Psoas muscle (tissue), 7 donors: ENCODE measurements at regions not wholly inside any gene's neighbourhood (a gene's known extent, or its start where the extent isn't known, plus 50 kb on each side); places are given as distances from the start of the nearest gene placed in this dataset.
"Not testable (repeated sequence)": the region's sequence is repeated elsewhere in the genome, so short reads cannot be mapped to it uniquely, and the experiment has no call there.

Source experiments
- ATAC-seq, 4 donors: fragments of 200-7000 bp; cut with Tn5 transposase; one replicate each; pipeline ENCODE4 v1.9.1; 2020; ENCODE audit warnings: moderate library complexity in 3 of 4, mild to moderate bottlenecking in 2 of 4
- DNase-seq, 2 donors: peaks; one replicate each; pipeline ENCODE4 v3.0.0-alpha.2; 2020
- H3K27ac ChIP-seq: fragments of 200-600 bp; one replicate; pipeline ENCODE4 v1.8.0; 2022
- H3K27me3 ChIP-seq, 3 donors: fragments of 200-600 bp in 1 of 3; one replicate each; pipeline versions ENCODE4 v1.6.1 to v1.8.0; 2013 to 2022; ENCODE audit warnings: low read length in 2 of 3, mild to moderate bottlenecking in 2 of 3, moderate library complexity in 1 of 3; ENCODE audit not compliant: insufficient read depth in 3 of 3
- H3K36me3 ChIP-seq, 2 donors: fragments of 200-600 bp in 1 of 2; one replicate each; pipeline versions ENCODE4 v1.6.1 to v1.8.0; 2013 to 2022; ENCODE audit warnings: low read depth in 1 of 2, mild to moderate bottlenecking in 1 of 2, moderate library complexity in 1 of 2; ENCODE audit not compliant: insufficient read depth in 1 of 2
- H3K4me1 ChIP-seq: fragments of 200-600 bp; one replicate; pipeline ENCODE4 v1.8.0; 2022
- H3K4me3 ChIP-seq: fragments of 200-600 bp; one replicate; pipeline ENCODE4 v1.8.0; 2022; ENCODE audit warnings: mild to moderate bottlenecking
- H3K9me3 ChIP-seq: fragments of 200-600 bp; one replicate; pipeline ENCODE4 v1.8.0; 2022
- WGBS, 3 donors: extraction: QIAGEN DNeasy Blood & Tissue Kit; methylation state at CpG; one replicate each; pipeline versions ENCODE4 v1.1.6 to v1.1.7; 2013; 5-methylcytosine and 5-hydroxymethylcytosine counted together
- intact Hi-C, 2 donors: fragments of 100-400 bp; cut with DNase I; formaldehyde crosslinking; loops; one replicate each; pipeline versions ENCODE4 v1.11.0 to v1.14.2; 2022
- TF ChIP-seq, protein P1 (sequence below): fragments of 200-600 bp; IDR thresholded peaks from one replicate; pipeline ENCODE4 v1.8.0; 2022; ENCODE audit warnings: antibody characterized with exemption
- donor health status: healthy with polysubstance abuse.
- donor health status: DM: no; HTN: no; CAD: no; lungs with moderate emphysema.
- donor health status: Bipolar disorder and iron deficiency.
- donor health status: healthy.
- donor health status: DM: yes; HTN: yes; CAD: no.
- donor health status: DM: no; HTN: no; CAD: no.
- donor health status: DM: yes; HTN: yes; CAD: no.

GRCh38 chr4:188444500-188444899 lies 305.3 kb downstream of the TRIML1 start:
- no peak overlapping the region for H3K27ac ChIP-seq
- ATAC-seq (no peak), DNase-seq (no peak)
- H3K4me3 ChIP-seq, result no peak overlapping the region
- no peaks in the 10 kb centered on the region for H3K4me1 ChIP-seq
- no peaks in the 10 kb centered on the region for H3K27me3 ChIP-seq
- intact Hi-C loops, result no loop called here
- no peaks in the 10 kb centered on the region for H3K9me3 ChIP-seq
- no peaks in the 10 kb centered on the region for H3K36me3 ChIP-seq
- TF ChIP-seq, protein P1, sequence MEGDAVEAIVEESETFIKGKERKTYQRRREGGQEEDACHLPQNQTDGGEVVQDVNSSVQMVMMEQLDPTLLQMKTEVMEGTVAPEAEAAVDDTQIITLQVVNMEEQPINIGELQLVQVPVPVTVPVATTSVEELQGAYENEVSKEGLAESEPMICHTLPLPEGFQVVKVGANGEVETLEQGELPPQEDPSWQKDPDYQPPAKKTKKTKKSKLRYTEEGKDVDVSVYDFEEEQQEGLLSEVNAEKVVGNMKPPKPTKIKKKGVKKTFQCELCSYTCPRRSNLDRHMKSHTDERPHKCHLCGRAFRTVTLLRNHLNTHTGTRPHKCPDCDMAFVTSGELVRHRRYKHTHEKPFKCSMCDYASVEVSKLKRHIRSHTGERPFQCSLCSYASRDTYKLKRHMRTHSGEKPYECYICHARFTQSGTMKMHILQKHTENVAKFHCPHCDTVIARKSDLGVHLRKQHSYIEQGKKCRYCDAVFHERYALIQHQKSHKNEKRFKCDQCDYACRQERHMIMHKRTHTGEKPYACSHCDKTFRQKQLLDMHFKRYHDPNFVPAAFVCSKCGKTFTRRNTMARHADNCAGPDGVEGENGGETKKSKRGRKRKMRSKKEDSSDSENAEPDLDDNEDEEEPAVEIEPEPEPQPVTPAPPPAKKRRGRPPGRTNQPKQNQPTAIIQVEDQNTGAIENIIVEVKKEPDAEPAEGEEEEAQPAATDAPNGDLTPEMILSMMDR, result no peak
- 89 to 96% (median 91%) methylated on average over 4 of the region's 4 CpGs for WGBS, 3 donors

DNA sequence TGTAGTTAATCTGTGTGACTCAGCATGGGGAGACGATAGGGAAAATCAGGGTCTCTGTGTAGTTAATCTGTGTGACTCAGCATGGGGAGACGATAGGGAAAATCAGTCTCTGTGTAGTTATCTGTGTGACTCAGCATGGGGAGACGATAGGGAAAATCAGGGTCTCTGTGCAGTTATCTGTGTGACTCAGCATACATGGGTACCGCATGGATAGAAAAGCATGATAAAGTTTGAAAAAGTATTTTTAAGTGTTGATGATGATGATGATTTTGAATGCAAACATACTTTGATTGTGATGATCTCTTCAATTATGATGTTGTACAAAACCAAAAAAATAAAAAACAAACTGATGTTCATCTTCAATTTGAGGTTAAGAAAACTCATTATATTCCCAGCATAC lies 309.8 kb downstream of the TRIML1 start:
- H3K4me1 ChIP-seq, intact Hi-C loops, H3K4me3 ChIP-seq, DNase-seq, H3K27ac ChIP-seq, H3K36me3 ChIP-seq, H3K27me3 ChIP-seq, H3K9me3 ChIP-seq, ATAC-seq: not testable (repeated sequence)
- 66 to 81% (median 66%) methylated on average over 2 to 4 of the region's 4 CpGs for WGBS, 3 donors

GRCh38 chr4:188450571-188450970 lies 311.3 kb downstream of the TRIML1 start:
- Histone ChIP-seq H3K4me1 (no peaks in the 10 kb centered on the region), H3K36me3 (no peaks in the 10 kb centered on the region), H3K27me3 (no peaks in the 10 kb centered on the region), H3K4me3 (no peak overlapping the region), H3K9me3 (no peaks in the 10 kb centered on the region), H3K27ac (no peak overlapping the region)
- intact Hi-C loops, result no loop called here
- DNase-seq, result no peak
- 67 to 72% (median 69%) methylated on average over 3 of the region's 3 CpGs for whole genome bisulfite sequencing, 3 donors
- TF ChIP-seq, protein P1, result no peak
- ATAC-seq, result no peak

- Histone ChIP-seq H3K4me3 (no peak overlapping the region), H3K36me3 (no peaks in the 10 kb centered on the region), H3K27ac (no peak overlapping the region), H3K4me1 (no peaks in the 10 kb centered on the region), H3K9me3 (no peaks in the 10 kb centered on the region), H3K27me3 (no peaks in the 10 kb centered on the region)
- ATAC-seq, result no peak
- TF ChIP-seq, protein P1, result no peak
- 16 to 31% (median 17%) methylated on average over 11 of the region's 11 CpGs for WGBS, 3 donors
- no peak for DNase-seq
- intact Hi-C loops, result no loop called here
Observed at GRCh38 chr4:188452097-188452496, 312.9 kb downstream of the TRIML1 start.

DNA sequence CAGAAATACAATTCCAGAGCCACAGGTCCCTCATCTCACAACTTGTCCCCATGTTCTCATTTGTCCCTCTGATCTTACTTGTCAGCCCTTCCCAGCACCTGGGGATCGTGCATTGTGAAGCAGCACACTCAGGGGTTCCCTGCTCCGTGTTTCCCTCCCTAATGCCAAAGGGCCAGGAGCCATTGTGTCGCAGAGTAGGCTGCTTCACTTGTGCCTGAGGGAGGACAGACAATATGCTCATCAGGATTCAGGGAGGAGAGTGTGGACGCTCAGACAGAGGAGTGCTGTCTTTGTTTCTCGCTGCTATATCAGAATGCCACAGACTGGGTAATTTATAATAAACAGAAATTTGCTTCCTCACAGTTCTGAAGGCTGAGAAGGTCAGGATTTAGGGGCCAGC lies 315.3 kb downstream of the TRIML1 start:
- Histone ChIP-seq H3K4me3 (no peak overlapping the region), H3K27ac (no peak overlapping the region), H3K27me3 (no peaks in the 10 kb centered on the region), H3K4me1 (no peaks in the 10 kb centered on the region), H3K36me3 (no peaks in the 10 kb centered on the region), H3K9me3 (no peaks in the 10 kb centered on the region)
- WGBS, 3 donors, result 66 to 79% (median 76%) methylated on average over 5 of the region's 5 CpGs
- intact Hi-C loops, result no loop called here
- DNase-seq (no peak), ATAC-seq (no peak)
- TF ChIP-seq, protein P1, result no peak
